ENCODE measurements at regions not wholly inside any gene's neighbourhood (a gene's known extent, or its start where the extent isn't known, plus 50 kb on each side); places are given as distances from the start of the nearest gene placed in this dataset.

DNA sequence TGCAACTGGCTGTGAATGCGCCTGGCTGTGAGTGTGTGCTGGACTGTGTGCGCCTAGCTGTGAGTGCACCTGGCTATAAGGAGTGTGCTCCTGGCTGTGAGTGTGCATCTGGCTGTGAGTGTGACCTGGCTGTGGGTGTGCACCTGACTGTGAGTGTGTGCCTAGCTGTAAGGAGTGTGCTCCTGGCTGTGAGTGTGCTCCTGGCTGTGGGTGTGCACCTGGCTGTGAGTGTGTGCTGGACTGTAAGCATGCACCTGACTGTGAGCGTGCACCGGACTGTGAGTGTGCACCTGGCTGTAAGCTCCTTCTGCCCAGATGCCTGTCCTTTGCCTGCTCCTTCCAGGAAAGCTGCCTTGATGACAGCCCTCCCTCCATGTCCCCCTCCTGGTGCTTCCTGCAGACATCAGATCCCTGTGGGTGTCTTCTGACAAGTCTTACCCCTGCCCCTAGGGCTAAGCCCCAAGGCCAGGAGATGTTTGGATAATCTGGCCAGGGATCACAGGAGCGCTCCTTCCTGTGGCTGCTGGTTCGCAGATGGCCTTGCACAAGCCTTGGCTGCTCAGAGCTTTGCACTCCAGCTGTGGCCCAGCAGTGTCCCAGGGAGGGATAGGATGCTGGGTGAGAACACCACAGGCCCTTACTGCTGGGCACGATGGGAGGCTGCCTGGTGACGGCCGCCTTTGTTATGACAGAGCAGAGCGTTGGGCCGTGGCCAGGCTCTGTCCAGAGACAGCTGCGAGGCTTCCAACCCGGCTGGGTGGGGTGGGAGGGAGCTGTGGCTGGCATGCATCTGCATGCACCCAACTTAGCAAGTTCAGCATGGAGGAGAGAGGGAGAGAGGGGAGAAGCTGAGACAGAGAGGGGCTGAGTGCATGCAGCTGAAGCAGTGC lies 89.9 kb downstream of the GLI2 start:
- TF ChIP-seq EZH2 (IDR thresholded peaks at IDR 0.05; ENCODE audit: borderline replicate concordance), result no peak
- TF ChIP-seq, protein P1, sequence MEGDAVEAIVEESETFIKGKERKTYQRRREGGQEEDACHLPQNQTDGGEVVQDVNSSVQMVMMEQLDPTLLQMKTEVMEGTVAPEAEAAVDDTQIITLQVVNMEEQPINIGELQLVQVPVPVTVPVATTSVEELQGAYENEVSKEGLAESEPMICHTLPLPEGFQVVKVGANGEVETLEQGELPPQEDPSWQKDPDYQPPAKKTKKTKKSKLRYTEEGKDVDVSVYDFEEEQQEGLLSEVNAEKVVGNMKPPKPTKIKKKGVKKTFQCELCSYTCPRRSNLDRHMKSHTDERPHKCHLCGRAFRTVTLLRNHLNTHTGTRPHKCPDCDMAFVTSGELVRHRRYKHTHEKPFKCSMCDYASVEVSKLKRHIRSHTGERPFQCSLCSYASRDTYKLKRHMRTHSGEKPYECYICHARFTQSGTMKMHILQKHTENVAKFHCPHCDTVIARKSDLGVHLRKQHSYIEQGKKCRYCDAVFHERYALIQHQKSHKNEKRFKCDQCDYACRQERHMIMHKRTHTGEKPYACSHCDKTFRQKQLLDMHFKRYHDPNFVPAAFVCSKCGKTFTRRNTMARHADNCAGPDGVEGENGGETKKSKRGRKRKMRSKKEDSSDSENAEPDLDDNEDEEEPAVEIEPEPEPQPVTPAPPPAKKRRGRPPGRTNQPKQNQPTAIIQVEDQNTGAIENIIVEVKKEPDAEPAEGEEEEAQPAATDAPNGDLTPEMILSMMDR (IDR thresholded peaks at IDR 0.05; ENCODE audit: poor library complexity), result no peak
